ENCODE measurements at regions not wholly inside any gene's neighbourhood (a gene's known extent, or its start where the extent isn't known, plus 50 kb on each side); places are given as distances from the start of the nearest gene placed in this dataset.

GRCh38 chr7:89503281-89503680, 651.0 kb upstream of the STEAP1 start:
- Histone ChIP-seq H3K4me1 (ENCODE audit: insufficient read depth) (no peaks in the 10 kb centered on the region), H3K27ac (ENCODE audit: low read depth) (no peak overlapping the region), H3K4me2 (no peak overlapping the region), H3K27me3 (ENCODE audit: insufficient read depth) (no peaks in the 10 kb centered on the region), H2AFZ (no peak overlapping the region), H3K79me2 (replicated peaks; ENCODE audit: insufficient read depth) (no peaks in the 10 kb centered on the region), H3K4me3 (no peak overlapping the region), H3F3A (replicated peaks; ENCODE audit: low read depth) (no peaks in the 10 kb centered on the region), H3K36me3 (ENCODE audit: insufficient read depth) (no peaks in the 10 kb centered on the region), H3K9me2 (ENCODE audit: insufficient read depth) (no peaks in the 10 kb centered on the region), H4K20me1 (replicated peaks; ENCODE audit: insufficient read depth) (no peaks in the 10 kb centered on the region)
- DNase-seq (ENCODE audit: low spot score) (no peak), ATAC-seq (no peak)
- no peaks in the 10 kb centered on the region for H3K4me1 Mint-ChIP-seq
- H3K36me3 Mint-ChIP-seq (ENCODE audit: low read depth), result no peaks in the 10 kb centered on the region; the same call in 2 of the 3 replicates
- no peak for TF ChIP-seq POLR2AphosphoS5 (IDR thresholded peaks at IDR 0.05; ENCODE audit: low read depth)
- TF ChIP-seq, protein P1, sequence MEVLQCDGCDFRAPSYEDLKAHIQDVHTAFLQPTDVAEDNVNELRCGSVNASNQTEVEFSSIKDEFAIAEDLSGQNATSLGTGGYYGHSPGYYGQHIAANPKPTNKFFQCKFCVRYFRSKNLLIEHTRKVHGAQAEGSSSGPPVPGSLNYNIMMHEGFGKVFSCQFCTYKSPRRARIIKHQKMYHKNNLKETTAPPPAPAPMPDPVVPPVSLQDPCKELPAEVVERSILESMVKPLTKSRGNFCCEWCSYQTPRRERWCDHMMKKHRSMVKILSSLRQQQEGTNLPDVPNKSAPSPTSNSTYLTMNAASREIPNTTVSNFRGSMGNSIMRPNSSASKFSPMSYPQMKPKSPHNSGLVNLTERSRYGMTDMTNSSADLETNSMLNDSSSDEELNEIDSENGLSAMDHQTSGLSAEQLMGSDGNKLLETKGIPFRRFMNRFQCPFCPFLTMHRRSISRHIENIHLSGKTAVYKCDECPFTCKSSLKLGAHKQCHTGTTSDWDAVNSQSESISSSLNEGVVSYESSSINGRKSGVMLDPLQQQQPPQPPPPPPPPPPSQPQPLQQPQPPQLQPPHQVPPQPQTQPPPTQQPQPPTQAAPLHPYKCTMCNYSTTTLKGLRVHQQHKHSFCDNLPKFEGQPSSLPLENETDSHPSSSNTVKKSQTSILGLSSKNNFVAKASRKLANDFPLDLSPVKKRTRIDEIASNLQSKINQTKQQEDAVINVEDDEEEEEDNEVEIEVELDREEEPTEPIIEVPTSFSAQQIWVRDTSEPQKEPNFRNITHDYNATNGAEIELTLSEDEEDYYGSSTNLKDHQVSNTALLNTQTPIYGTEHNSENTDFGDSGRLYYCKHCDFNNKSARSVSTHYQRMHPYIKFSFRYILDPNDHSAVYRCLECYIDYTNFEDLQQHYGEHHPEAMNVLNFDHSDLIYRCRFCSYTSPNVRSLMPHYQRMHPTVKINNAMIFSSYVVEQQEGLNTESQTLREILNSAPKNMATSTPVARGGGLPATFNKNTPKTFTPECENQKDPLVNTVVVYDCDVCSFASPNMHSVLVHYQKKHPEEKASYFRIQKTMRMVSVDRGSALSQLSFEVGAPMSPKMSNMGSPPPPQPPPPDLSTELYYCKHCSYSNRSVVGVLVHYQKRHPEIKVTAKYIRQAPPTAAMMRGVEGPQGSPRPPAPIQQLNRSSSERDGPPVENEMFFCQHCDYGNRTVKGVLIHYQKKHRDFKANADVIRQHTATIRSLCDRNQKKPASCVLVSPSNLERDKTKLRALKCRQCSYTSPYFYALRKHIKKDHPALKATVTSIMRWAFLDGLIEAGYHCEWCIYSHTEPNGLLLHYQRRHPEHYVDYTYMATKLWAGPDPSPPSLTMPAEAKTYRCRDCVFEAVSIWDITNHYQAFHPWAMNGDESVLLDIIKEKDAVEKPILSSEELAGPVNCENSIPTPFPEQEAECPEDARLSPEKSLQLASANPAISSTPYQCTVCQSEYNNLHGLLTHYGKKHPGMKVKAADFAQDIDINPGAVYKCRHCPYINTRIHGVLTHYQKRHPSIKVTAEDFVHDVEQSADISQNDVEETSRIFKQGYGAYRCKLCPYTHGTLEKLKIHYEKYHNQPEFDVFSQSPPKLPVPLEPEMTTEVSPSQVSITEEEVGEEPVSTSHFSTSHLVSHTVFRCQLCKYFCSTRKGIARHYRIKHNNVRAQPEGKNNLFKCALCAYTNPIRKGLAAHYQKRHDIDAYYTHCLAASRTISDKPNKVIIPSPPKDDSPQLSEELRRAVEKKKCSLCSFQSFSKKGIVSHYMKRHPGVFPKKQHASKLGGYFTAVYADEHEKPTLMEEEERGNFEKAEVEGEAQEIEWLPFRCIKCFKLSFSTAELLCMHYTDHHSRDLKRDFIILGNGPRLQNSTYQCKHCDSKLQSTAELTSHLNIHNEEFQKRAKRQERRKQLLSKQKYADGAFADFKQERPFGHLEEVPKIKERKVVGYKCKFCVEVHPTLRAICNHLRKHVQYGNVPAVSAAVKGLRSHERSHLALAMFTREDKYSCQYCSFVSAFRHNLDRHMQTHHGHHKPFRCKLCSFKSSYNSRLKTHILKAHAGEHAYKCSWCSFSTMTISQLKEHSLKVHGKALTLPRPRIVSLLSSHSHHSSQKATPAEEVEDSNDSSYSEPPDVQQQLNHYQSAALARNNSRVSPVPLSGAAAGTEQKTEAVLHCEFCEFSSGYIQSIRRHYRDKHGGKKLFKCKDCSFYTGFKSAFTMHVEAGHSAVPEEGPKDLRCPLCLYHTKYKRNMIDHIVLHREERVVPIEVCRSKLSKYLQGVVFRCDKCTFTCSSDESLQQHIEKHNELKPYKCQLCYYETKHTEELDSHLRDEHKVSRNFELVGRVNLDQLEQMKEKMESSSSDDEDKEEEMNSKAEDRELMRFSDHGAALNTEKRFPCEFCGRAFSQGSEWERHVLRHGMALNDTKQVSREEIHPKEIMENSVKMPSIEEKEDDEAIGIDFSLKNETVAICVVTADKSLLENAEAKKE (CRISPR knock-in tag; IDR thresholded peaks at IDR 0.05), result no peak
- H3K4me3 Mint-ChIP-seq, result no peak overlapping the region
- no peaks in the 10 kb centered on the region for H3K27me3 Mint-ChIP-seq (ENCODE audit: insufficient read depth, low read depth, poor library complexity)
- no peaks in the 10 kb centered on the region for H3K9me3 Mint-ChIP-seq
- no peak overlapping the region for H3K27ac Mint-ChIP-seq

GRCh38 chr7:89507034-89507433, 647.2 kb upstream of the STEAP1 start:
- no peaks in the 10 kb centered on the region; the same call in 2 of the 3 replicates for H3K36me3 Mint-ChIP-seq (ENCODE audit: low read depth)
- H3K27me3 Mint-ChIP-seq (ENCODE audit: insufficient read depth, low read depth, poor library complexity), result no peaks in the 10 kb centered on the region
- H3K4me3 Mint-ChIP-seq, result no peak overlapping the region
- TF ChIP-seq ZNF331 (CRISPR knock-in tag; IDR thresholded peaks at IDR 0.05; ENCODE audit: low read depth), result no peak
- TF ChIP-seq EZH2phosphoT487 (IDR thresholded peaks at IDR 0.05; ENCODE audit: unreplicated experiment), result no peak
- TF ChIP-seq STAT1 (IDR thresholded peaks at IDR 0.05; ENCODE audit: unreplicated experiment), result no peak
- TF ChIP-seq, protein P2, sequence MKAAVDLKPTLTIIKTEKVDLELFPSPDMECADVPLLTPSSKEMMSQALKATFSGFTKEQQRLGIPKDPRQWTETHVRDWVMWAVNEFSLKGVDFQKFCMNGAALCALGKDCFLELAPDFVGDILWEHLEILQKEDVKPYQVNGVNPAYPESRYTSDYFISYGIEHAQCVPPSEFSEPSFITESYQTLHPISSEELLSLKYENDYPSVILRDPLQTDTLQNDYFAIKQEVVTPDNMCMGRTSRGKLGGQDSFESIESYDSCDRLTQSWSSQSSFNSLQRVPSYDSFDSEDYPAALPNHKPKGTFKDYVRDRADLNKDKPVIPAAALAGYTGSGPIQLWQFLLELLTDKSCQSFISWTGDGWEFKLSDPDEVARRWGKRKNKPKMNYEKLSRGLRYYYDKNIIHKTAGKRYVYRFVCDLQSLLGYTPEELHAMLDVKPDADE (IDR thresholded peaks at IDR 0.05), result no peak
- no peak for TF ChIP-seq JUNB (IDR thresholded peaks at IDR 0.05; ENCODE audit: unreplicated experiment)

More at GRCh38 chr7:89507034-89507433, 647.2 kb upstream of the STEAP1 start:
- Histone ChIP-seq H3K27me3 (ENCODE audit: insufficient read depth) (no peaks in the 10 kb centered on the region), H4K20me1 (replicated peaks; ENCODE audit: insufficient read depth) (no peaks in the 10 kb centered on the region), H3K79me2 (replicated peaks; ENCODE audit: insufficient read depth) (no peaks in the 10 kb centered on the region), H3K4me2 (no peak overlapping the region), H3K9me2 (ENCODE audit: insufficient read depth) (no peaks in the 10 kb centered on the region), H3K36me3 (ENCODE audit: insufficient read depth) (no peaks in the 10 kb centered on the region), H3K27ac (ENCODE audit: low read depth) (no peak overlapping the region), H3K4me3 (no peak overlapping the region), H2AFZ (no peak overlapping the region), H3K4me1 (ENCODE audit: insufficient read depth) (no peaks in the 10 kb centered on the region), H3F3A (replicated peaks; ENCODE audit: low read depth) (no peaks in the 10 kb centered on the region)
- ATAC-seq, result no peak
- H3K4me1 Mint-ChIP-seq, result no peaks in the 10 kb centered on the region
- no peak overlapping the region for H3K27ac Mint-ChIP-seq
- no peak for DNase-seq (ENCODE audit: low spot score)
- no peaks in the 10 kb centered on the region for H3K9me3 Mint-ChIP-seq
